ENCODE measurements at regions not wholly inside any gene's neighbourhood (a gene's known extent, or its start where the extent isn't known, plus 50 kb on each side); places are given as distances from the start of the nearest gene placed in this dataset.
"Not testable (repeated sequence)": the region's sequence is repeated elsewhere in the genome, so short reads cannot be mapped to it uniquely, and the experiment has no call there.

DNA sequence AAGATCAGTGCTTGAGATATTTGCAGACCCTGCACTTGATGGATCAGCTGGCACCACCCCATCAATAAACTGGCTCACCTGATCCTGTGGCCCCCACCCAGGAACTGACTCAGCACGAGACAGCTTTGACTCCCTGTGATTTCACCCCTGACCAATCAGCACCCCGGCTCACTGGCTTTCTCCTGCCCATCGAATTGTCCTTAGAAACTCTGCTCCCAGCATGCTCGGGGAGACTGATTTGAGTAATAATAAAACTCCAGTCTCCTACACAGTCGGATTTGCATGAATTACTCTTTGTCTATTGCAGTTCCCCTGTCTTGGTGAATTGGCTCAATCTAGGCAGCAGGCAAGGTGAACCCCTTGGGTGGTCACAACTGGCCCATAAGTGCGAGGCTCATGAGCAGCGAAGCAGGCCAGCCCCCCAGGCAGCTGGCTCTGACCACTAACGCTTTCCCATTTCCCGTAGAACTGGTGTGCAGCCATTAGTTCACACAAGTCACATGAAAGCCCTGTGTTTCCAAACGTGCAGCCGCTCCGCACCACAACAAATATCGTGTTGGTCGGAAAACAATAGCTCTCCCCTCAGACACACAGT, 79.6 kb downstream of the RSPH3 start:
- DNase-seq (ENCODE audit: low read depth), result no peak

DNA sequence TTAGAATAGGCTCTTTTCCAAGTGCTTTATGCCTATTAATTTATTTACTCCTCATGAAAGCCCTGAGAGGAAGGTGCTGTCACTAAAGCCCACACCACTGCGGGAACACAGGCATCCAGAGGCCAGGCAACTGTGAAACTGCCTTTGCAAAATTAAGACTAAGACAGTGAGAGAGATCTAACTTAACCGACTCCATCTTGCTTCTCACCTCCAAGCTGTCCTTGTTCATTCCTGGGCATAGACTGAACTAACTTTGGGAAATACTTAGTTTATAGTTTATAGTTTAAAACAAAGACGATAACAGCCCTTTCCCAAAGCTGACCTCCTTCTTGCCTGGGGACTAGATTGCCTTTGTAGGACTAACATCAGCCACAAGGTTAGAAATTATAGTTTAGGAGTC, 80.1 kb downstream of the RSPH3 start:
- DNase-seq (ENCODE audit: low read depth), result no peak

GRCh38 chr6:158916617-158917016, 83.4 kb downstream of the RSPH3 start:
- no peak for DNase-seq (ENCODE audit: low read depth)

GRCh38 chr6:158914923-158915322, 85.1 kb downstream of the RSPH3 start:
- no peak for DNase-seq (ENCODE audit: low read depth)

DNA sequence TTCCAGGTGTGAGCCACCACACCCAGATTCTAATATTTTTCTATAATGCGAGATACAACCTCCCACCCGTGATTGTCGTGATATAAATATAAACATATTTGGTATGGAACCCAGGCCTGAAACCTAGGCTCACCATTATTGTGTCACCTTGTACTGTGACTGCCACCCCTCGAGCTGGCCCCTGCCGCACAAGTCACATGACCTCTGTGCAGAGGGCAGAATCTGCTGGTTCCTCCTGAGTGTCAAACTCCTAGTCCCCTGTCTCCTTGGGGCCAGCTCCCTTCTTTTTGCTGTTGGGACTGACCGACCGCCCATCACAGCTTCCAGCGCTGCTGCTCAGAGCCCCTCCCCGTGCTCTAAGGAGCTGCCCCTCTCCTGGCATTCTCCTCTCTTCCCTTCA, 86.4 kb downstream of the RSPH3 start:
- no peak for DNase-seq (ENCODE audit: low read depth)

DNA sequence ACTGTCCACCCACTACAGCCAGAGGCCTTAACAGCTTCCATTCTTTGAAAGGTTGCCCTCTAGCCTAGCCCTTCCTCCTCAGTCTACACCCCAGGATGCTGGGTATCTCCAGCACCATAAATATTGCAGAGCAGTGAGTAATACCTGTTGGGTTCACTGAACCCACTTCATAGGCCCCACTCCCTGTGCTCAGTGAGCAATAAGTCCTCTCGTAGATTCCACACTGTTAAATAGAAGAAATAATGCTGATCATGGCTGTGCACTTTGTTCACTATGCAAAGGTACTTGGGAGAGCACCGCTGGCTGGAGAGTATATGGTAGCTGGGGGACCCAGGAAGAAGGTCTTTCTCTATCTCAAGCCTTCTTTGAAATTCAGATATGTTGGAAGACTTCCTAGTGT, 87.3 kb downstream of the RSPH3 start:
- no peak for DNase-seq (ENCODE audit: low read depth)

DNA sequence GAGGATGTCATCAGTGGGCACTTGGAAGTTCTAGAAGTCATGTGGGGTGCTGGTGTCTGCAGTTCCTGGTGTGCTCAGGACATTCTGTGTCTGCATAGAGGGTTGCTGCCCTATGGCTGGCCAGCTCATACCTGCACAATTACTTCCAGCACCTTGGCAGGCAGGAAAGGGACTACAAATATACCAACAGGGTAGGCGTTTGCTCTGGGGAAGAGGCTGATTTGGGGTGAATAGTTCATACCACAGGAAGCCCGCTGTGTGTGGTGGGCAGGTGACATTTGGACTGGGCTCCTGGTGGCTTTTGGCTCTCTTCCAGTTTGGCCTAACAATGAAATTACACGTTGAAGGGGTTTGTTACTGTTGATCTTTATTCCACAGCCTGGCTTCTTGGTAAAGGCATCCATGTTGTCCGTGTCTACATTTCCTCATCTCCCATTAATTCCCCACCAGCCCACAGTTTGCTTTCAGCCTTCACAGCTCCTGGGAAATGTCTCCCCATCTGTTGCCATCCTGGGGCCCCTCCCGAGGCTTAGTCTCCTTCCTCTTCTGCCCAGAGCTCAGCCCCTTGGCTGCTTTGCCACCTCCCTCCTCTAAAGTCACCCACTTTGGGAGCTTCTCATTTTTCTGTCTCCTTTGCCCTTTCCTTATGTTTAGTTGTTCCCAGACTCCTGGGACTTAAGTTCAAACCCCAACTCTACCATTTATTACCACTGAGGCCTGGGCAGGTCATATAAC, 88.1 kb downstream of the RSPH3 start:
- DNase-seq (ENCODE audit: low read depth), result no peak

DNA sequence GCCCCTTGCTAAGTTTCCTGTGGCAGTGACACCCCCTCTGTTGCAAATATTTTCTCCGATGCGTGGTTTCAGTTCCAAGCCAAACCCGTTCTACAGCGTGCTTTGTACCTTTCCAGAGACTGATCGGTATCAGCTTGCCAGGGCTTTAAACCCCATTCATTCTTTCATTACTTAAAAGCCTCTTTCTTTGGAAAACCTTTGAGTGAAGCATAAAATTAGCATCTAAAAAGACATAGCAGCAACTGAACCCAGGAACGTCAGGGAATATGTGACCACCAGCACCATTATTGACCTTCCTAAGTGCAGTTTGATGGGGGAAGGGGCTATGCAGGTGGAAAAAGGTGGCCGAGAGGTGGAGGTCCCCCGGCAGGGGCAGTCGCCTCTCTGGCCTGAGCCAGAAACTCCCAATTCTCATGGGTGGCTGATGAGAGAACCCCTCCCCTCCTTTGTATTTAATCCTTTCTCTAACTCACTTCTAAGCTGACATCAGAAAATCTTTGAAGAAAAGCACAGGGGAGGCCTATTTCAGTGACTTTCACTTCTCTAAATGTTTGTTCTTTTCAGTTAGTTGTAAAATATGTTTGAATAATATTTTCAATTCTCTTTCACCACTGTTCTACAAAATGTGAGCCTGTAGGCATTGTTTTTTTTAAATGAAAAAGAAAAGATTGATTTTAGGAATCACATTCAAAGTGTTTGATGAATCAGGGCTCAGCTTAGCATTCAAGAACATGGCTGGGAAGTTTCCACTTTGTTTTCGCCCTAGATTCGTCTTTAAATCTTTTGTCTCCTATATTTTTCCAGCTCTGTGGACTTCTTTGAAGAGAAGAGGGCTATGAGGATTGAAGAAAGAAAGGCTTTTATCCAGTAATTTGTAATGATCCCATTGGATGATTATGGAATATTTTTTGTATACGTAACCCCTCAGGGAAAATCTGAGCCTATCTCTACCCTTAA, 89.2 kb downstream of the RSPH3 start:
- no peak for DNase-seq (ENCODE audit: low read depth)

DNA sequence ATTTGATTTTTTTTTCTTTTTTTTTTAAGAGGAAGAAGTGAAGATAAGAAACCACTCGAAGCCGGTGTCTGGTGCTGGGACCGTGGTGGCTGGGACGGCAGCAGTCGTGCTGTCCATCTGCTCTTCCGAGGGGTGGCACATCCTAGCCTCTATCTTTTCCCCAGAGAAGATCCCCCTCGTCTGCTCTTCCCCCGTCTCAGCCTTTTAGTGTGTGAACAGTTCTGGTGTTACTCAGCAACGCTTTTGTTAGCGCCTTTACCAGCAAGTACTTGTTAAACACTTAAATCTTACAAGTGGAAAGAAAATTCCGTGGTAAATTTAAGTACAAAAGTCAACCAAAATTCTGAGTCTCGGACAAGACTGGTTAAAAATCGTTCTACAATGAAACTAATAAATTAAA, 90.1 kb downstream of the RSPH3 start:
- DNase-seq (ENCODE audit: low read depth), result peak; percentile 14

GRCh38 chr6:158908606-158909005, 89.4 kb upstream of the EZR start:
- no peak for DNase-seq (ENCODE audit: low read depth)

DNA sequence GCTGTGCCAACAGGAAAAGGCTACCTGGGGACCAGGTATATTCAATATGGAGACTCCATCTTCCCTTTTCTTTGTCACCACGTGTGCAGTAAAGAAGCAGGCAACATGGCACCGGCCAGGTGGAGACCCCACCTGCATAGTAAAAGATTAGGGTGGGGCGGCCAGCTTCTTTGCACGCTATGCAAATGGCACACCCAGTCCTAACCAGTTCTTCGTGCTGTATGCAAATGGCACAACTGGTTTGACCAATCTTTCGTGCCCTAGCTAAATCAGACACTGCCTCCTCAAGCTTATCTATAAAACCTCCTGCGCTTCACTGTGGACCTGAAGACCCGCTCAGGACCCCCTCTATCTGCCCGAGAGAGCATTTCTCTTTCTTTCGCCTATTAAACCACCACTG, 88.8 kb upstream of the EZR start:
- no peak for DNase-seq (ENCODE audit: low read depth)

DNA sequence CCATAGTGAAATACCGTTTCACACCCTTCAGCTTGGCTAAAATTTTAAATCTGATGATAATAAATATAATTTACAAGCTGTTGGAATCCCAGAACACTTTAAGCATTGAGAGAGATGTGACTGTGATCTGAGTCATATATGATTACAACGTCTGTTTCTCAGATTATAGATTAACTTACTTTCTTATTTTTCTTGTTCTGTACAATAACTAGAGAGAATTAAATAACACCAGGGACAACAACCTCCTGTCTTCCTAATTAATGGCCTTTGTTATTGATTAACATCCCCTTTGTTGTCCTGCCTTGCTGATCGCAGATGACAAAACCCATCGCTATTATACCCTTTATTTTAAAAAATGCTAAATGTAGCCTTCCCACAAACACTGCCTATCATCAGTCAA, 87.8 kb upstream of the EZR start:
- no peak for DNase-seq (ENCODE audit: low read depth)

DNA sequence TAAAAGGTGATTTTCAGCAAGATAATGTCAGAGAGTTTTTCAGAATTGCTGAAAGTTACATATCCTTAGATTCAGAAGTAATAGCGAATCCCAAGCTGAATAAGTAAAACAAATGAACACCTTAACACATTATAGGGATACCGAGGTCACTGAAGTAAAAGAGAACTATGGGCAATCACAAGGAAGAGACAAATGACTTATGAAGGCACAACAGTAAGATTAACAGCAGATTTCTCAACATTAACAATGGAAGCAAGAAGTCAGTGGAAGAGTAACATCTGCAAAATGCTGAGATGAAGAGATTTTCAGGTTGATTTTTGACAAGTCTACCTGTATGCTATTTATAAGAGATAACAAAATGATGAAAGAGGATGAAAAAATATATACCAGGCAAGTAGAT, 86.1 kb upstream of the EZR start:
- DNase-seq (ENCODE audit: low read depth), result peak; percentile 28

GRCh38 chr6:158903801-158904200, 84.6 kb upstream of the EZR start:
- no peak for DNase-seq (ENCODE audit: low read depth)

- no peak for DNase-seq (ENCODE audit: low read depth)
These were observed 81.6 kb upstream of the EZR start for GRCh38 chr6:158900663-158901312.

- no peak for DNase-seq (ENCODE audit: low read depth)
These were observed 78.1 kb upstream of the EZR start for GRCh38 chr6:158897236-158897635.

- DNase-seq (ENCODE audit: low read depth), result no peak
These were observed 76.5 kb upstream of the EZR start for GRCh38 chr6:158895661-158896060.

DNA sequence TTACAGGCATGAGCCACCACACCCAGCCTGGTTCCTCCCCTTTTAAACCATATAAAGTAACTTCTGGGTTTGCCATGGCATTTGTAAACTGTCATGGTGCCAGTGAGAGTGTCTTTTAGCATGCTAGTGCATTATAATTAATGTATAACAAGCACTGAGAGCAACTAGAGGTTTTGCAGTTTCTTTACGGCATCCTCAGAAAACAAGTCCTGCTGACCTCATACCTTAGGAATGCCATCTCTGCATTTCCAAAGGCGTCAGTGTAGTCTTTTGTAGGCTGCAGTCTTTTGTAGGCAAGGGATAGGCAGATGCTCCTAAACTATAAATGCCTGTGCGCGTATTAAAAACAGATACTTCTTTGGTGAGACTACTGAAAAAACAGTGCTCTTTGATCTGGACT, 75.0 kb upstream of the EZR start:
- DNase-seq (ENCODE audit: low read depth), result peak; percentile 92

- peak; percentile 6 for DNase-seq (ENCODE audit: low read depth)
These were observed 73.1 kb upstream of the EZR start for GRCh38 chr6:158892266-158892665.

- not testable (repeated sequence) for DNase-seq (ENCODE audit: low read depth)
These were observed 72.4 kb upstream of the EZR start for GRCh38 chr6:158891560-158891959.

DNA sequence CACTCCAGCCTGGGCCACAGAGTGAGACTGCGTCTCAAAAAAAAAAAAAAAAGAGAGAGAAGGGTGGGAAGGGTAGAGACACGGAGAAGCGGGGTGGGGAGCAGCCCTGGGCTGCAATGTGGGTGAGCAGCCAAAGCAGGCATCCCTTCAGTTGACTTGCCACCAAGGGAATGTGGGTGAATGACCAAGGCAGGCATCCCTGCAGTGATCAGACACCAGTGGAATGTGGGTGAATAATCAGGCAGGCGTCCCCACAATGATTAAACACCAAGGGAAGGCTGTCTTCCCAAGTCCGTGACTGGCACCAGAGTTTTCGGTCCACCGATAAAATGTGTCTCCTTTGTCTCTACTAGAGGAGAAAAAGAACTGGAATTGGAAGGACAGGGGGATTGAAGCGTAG, 69.0 kb upstream of the EZR start:
- peak; percentile 57 for DNase-seq (ENCODE audit: low read depth)

- DNase-seq (ENCODE audit: low read depth), result not testable (repeated sequence)
These were observed 67.3 kb upstream of the EZR start for GRCh38 chr6:158886346-158886977.
